ENCODE measurements at regions not wholly inside any gene's neighbourhood (a gene's known extent, or its start where the extent isn't known, plus 50 kb on each side); places are given as distances from the start of the nearest gene placed in this dataset.

DNA sequence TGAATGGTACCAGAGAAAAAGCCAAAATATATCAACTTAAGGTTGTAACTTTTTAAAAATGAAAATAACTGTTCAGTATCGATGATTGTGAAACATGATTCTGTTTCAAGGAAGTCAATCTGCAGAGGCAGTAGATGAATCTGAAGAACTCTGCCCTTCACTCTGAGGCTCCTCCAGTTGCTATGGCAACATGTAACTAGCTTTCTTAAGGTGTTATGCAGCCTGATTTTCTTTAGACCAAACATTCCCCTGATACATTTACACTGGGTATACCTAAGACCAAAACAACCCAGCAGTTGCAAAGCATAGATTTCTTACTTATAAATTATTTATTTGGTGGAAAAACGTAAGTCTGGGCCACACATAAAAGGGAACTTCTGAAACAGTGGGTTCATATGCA lies 133.6 kb upstream of the RASGEF1B start:
- H2AFZ ChIP-seq (replicated peaks) = no peak overlapping the region
- peaks cover 3% of the 10 kb centered on the region for H3K9me3 Mint-ChIP-seq
- no peak overlapping the region for H3K4me3 Mint-ChIP-seq
- no peak overlapping the region for H3K4me3 ChIP-seq
- H3K4me1 ChIP-seq = peaks cover 12% of the 10 kb centered on the region
- no peak overlapping the region for H3K9ac ChIP-seq
- no peak overlapping the region for H3K27ac ChIP-seq
- peak; percentile 26 for DNase-seq (ENCODE audit: low spot score)
- no peaks in the 10 kb centered on the region for H4K20me1 ChIP-seq (ENCODE audit: low read depth)
- no peaks in the 10 kb centered on the region for H3K9me3 ChIP-seq (ENCODE audit: low read depth)
- H3K27me3 ChIP-seq = no peaks in the 10 kb centered on the region
- no peaks in the 10 kb centered on the region for H3K36me3 ChIP-seq
- TF ChIP-seq EZH2phosphoT487 (IDR thresholded peaks at IDR 0.05) (no peak), EZH2 (IDR thresholded peaks at IDR 0.05) (no peak)
- TF ChIP-seq, protein P1, sequence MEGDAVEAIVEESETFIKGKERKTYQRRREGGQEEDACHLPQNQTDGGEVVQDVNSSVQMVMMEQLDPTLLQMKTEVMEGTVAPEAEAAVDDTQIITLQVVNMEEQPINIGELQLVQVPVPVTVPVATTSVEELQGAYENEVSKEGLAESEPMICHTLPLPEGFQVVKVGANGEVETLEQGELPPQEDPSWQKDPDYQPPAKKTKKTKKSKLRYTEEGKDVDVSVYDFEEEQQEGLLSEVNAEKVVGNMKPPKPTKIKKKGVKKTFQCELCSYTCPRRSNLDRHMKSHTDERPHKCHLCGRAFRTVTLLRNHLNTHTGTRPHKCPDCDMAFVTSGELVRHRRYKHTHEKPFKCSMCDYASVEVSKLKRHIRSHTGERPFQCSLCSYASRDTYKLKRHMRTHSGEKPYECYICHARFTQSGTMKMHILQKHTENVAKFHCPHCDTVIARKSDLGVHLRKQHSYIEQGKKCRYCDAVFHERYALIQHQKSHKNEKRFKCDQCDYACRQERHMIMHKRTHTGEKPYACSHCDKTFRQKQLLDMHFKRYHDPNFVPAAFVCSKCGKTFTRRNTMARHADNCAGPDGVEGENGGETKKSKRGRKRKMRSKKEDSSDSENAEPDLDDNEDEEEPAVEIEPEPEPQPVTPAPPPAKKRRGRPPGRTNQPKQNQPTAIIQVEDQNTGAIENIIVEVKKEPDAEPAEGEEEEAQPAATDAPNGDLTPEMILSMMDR (IDR thresholded peaks at IDR 0.05) = no peak
- no peak overlapping the region for H3K4me2 ChIP-seq
- H3K4me1 Mint-ChIP-seq = peaks cover 45% of the 10 kb centered on the region
- no peaks in the 10 kb centered on the region for H3K36me3 Mint-ChIP-seq
- peaks cover 12% of the 10 kb centered on the region for H3F3A ChIP-seq (ENCODE audit: low read depth)
- peaks cover 6% of the 10 kb centered on the region for H3K27me3 Mint-ChIP-seq (ENCODE audit: insufficient read depth, low read depth)
- H3K27ac Mint-ChIP-seq = no peak overlapping the region
- H3K79me2 ChIP-seq (ENCODE audit: low read depth) = no peaks in the 10 kb centered on the region

DNA sequence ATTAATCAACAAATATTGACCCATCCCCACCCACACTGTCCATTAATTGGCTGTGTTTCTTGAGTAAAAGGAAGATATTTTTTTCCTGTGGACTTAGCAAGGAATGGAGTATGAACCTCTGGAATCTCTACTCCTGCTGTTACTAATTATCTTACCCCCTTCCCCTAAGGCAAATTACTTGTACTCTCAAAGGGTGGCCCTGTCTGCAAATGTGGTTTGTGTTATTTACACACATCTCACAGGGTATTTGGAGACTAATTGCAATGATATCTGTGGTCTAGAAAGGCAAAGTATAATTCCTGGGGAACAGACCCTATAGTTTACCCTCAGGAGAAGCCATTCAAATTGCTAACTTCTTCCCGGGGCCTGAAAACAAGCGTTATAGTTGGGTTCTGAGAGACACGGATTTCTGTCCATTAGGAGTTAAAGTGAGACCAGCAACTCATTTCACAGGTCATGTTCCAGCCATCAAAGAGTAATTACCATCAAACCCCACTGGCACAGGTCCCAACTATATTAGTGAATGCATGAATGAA lies 133.0 kb upstream of the RASGEF1B start:
- TF ChIP-seq EZH2 (IDR thresholded peaks at IDR 0.05) (no peak), EZH2phosphoT487 (IDR thresholded peaks at IDR 0.05) (no peak)
- TF ChIP-seq, protein P1 (IDR thresholded peaks at IDR 0.05) = no peak
- Histone ChIP-seq H3K36me3 (no peaks in the 10 kb centered on the region), H2AFZ (replicated peaks) (no peak overlapping the region), H3F3A (ENCODE audit: low read depth) (peaks cover 17% of the 10 kb centered on the region), H3K4me1 (peaks cover 18% of the 10 kb centered on the region), H3K4me3 (no peak overlapping the region), H3K4me2 (no peak overlapping the region), H3K9me3 (ENCODE audit: low read depth) (no peaks in the 10 kb centered on the region), H3K27ac (no peak overlapping the region), H4K20me1 (ENCODE audit: low read depth) (no peaks in the 10 kb centered on the region), H3K27me3 (no peaks in the 10 kb centered on the region), H3K9ac (no peak overlapping the region), H3K79me2 (ENCODE audit: low read depth) (no peaks in the 10 kb centered on the region)
- Mint-ChIP-seq H3K4me3 (no peak overlapping the region), H3K27ac (no peak overlapping the region), H3K4me1 (peaks cover 50% of the 10 kb centered on the region), H3K9me3 (peaks cover 3% of the 10 kb centered on the region), H3K27me3 (ENCODE audit: insufficient read depth, low read depth) (peaks cover 6% of the 10 kb centered on the region), H3K36me3 (no peaks in the 10 kb centered on the region)
- no peak for DNase-seq (ENCODE audit: low spot score)

DNA sequence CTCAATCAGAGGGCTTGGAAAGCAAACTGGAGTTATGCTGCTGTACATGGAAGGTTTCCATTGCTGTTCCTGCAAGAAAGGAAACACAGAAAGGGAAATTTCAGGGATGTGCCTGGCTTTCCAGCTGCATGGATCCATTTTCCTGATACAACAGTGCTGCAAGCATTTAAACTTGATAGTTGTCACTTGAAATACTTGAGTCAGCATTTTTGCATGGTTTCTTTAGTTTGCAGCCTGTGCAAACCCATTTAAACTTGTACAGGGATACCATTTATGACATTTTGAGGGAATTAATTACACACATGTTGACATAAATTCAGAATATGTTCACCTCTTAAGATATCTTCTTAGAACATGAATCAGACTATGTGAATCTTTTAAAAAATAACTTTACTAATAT lies 131.1 kb upstream of the RASGEF1B start:
- H3K27me3 ChIP-seq = no peaks in the 10 kb centered on the region
- peaks cover 18% of the 10 kb centered on the region for H3F3A ChIP-seq (ENCODE audit: low read depth)
- peaks cover 9% of the 10 kb centered on the region for H3K9me3 Mint-ChIP-seq
- H3K4me1 Mint-ChIP-seq = peaks cover 56% of the 10 kb centered on the region
- H3K27ac ChIP-seq = no peak overlapping the region
- H3K9me3 ChIP-seq (ENCODE audit: low read depth) = no peaks in the 10 kb centered on the region
- no peaks in the 10 kb centered on the region for H3K36me3 ChIP-seq
- no peak overlapping the region for H3K9ac ChIP-seq
- no peaks in the 10 kb centered on the region for H3K79me2 ChIP-seq (ENCODE audit: low read depth)
- H3K27me3 Mint-ChIP-seq (ENCODE audit: insufficient read depth, low read depth) = peaks cover 6% of the 10 kb centered on the region
- H3K27ac Mint-ChIP-seq = no peak overlapping the region
- no peak for DNase-seq (ENCODE audit: low spot score)
- H3K4me1 ChIP-seq = peaks cover 22% of the 10 kb centered on the region
- H3K36me3 Mint-ChIP-seq = no peaks in the 10 kb centered on the region
- no peak overlapping the region for H3K4me3 ChIP-seq
- H4K20me1 ChIP-seq (ENCODE audit: low read depth) = no peaks in the 10 kb centered on the region
- no peak for TF ChIP-seq EZH2 (IDR thresholded peaks at IDR 0.05)
- TF ChIP-seq, protein P1 (IDR thresholded peaks at IDR 0.05) = no peak
- TF ChIP-seq EZH2phosphoT487 (IDR thresholded peaks at IDR 0.05) = no peak
- no peak overlapping the region for H3K4me2 ChIP-seq
- no peak overlapping the region for H3K4me3 Mint-ChIP-seq
- no peak overlapping the region for H2AFZ ChIP-seq (replicated peaks)

Data from neural progenitor cell (in vitro differentiated cells).